IMR-90 (cell line): ENCODE measurements at regions not wholly inside any gene's neighbourhood (a gene's known extent, or its start where the extent isn't known, plus 50 kb on each side); places are given as distances from the start of the nearest gene placed in this dataset.

ENCODE experiments used
- ATAC-seq: fragments of 200-7000 bp; cut with Tn5 transposase; 2 replicates; pipeline ENCODE4 v1.9.1; 2020; ENCODE audit warnings: low read depth, mild to moderate bottlenecking, moderate library complexity
- BruUV-seq: library from RNA; stranded (reverse); fragments of 400-500 nt; replicated peaks from 2 replicates; lab custom pipeline; 2021; lab: Mats Ljungman, UMichigan
- CTCF ChIA-PET: fragments of 300-600 bp; formaldehyde crosslinking; extraction: SDS; loops from one replicate; lab custom pipeline; 2021; ENCODE audit warnings: antibody characterized with exemption; lab: Yijun Ruan, JAX
- POLR2A ChIA-PET: fragments of 300-600 bp; sonication (Branson Sonifier 250); formaldehyde crosslinking; loops from one replicate; lab custom pipeline; 2022; ENCODE audit warnings: antibody characterized with exemption; ENCODE audit not compliant: unreplicated experiment; lab: Charles Lee
- DNase-seq: peaks from one replicate; pipeline ENCODE4 v3.0.0; 2013
- H2AFZ ChIP-seq: replicated peaks from 2 replicates; pipeline ENCODE3; 2013; ENCODE audit warnings: low read length, mild to moderate bottlenecking; ENCODE audit not compliant: poor library complexity
- H2AK5ac ChIP-seq: 2 replicates; pipeline ENCODE4 v1.6.1; 2013; ENCODE audit warnings: low read depth, low read length, inconsistent platforms
- H2AK9ac ChIP-seq: replicated peaks from 2 replicates; pipeline ENCODE3; 2013; ENCODE audit warnings: mild to moderate bottlenecking, low read depth, low read length, moderate library complexity; ENCODE audit not compliant: poor library complexity
- H2BK120ac ChIP-seq: 2 replicates; pipeline ENCODE4 v1.6.1; 2013; ENCODE audit warnings: low read depth, low read length, inconsistent platforms
- H2BK15ac ChIP-seq: 3 replicates; pipeline ENCODE4 v1.6.1; 2013; ENCODE audit warnings: low read depth, low read length, inconsistent platforms
- H2BK20ac ChIP-seq: 2 replicates; pipeline ENCODE4 v1.6.1; 2013; ENCODE audit warnings: low read depth, mild to moderate bottlenecking, inconsistent platforms, low read length, moderate library complexity
- H2BK5ac ChIP-seq: 2 replicates; pipeline ENCODE4 v1.6.1; 2013; ENCODE audit warnings: mild to moderate bottlenecking, low read depth, low read length, inconsistent platforms; ENCODE audit not compliant: poor library complexity, severe bottlenecking
- H3K14ac ChIP-seq: replicated peaks from 2 replicates; pipeline ENCODE4 v1.6.1; 2013; ENCODE audit warnings: low read depth, low read length, inconsistent platforms
- H3K18ac ChIP-seq: 2 replicates; pipeline ENCODE4 v1.6.1; 2013; ENCODE audit warnings: low read depth, low read length, control low read depth
- H3K23ac ChIP-seq: 2 replicates; pipeline ENCODE4 v1.6.1; 2013; ENCODE audit warnings: low read depth, low read length, inconsistent platforms
- H3K27ac ChIP-seq: 2 replicates; pipeline ENCODE4 v1.5.1; 2013; ENCODE audit warnings: mild to moderate bottlenecking, control low read depth, low read length; ENCODE audit not compliant: insufficient read depth
- H3K27me3 ChIP-seq: 2 replicates; pipeline ENCODE4 v1.6.1; 2013; ENCODE audit warnings: low read length; ENCODE audit not compliant: control insufficient read depth, insufficient read depth
- H3K36me3 ChIP-seq: 2 replicates; pipeline ENCODE4 v1.6.1; 2013; ENCODE audit warnings: low read length, mixed read lengths; ENCODE audit not compliant: control insufficient read depth, insufficient read depth
- H3K4ac ChIP-seq: 2 replicates; pipeline ENCODE4 v1.6.1; 2013; ENCODE audit warnings: low read depth, low read length, inconsistent platforms
- H3K4me1 ChIP-seq: 2 replicates; pipeline ENCODE4 v1.6.1; 2013; ENCODE audit warnings: low read length, mixed read lengths; ENCODE audit not compliant: control insufficient read depth, insufficient read depth
- H3K4me2 ChIP-seq: 2 replicates; pipeline ENCODE4 v1.6.1; 2013; ENCODE audit warnings: low read depth, mild to moderate bottlenecking, control low read depth, low read length, moderate library complexity
- H3K4me3 ChIP-seq: 2 replicates; pipeline ENCODE4 v1.5.1; 2013; ENCODE audit warnings: low read depth, mild to moderate bottlenecking, control low read depth, low read length, moderate library complexity; ENCODE audit not compliant: insufficient read depth
- H3K56ac ChIP-seq: 2 replicates; pipeline ENCODE4 v1.6.1; 2013; ENCODE audit warnings: low read length, inconsistent platforms; ENCODE audit not compliant: insufficient read depth; ENCODE audit errors: extremely low read depth
- H3K79me1 ChIP-seq, 2 experiments: 2 replicates each; pipeline ENCODE4 v1.6.1; 2013; ENCODE audit warnings: low read length in 2 of 2, inconsistent platforms in 1 of 2, low read depth in 1 of 2
- H3K9ac ChIP-seq: 2 replicates; pipeline ENCODE4 v1.6.1; 2013; ENCODE audit warnings: low read depth, low read length, control low read depth
- H3K9me1 ChIP-seq: 2 replicates; pipeline ENCODE4 v1.6.1; 2013; ENCODE audit warnings: low read length, inconsistent platforms; ENCODE audit not compliant: insufficient read depth
- H3K9me3 ChIP-seq: 2 replicates; pipeline ENCODE4 v1.6.1; 2013; ENCODE audit warnings: low read length; ENCODE audit not compliant: control insufficient read depth, insufficient read depth
- H4K20me1 ChIP-seq: 2 replicates; pipeline ENCODE4 v1.6.1; 2013; ENCODE audit warnings: low read length, inconsistent platforms; ENCODE audit not compliant: insufficient read depth
- H4K5ac ChIP-seq: 2 replicates; pipeline ENCODE4 v1.6.1; 2013; ENCODE audit warnings: mild to moderate bottlenecking, low read depth, low read length, control low read depth
- H4K8ac ChIP-seq, 2 experiments: 2 replicates each; pipeline ENCODE4 v1.6.1; 2013; ENCODE audit warnings: low read depth in 2 of 2, low read length in 2 of 2, control low read depth in 1 of 2, inconsistent platforms in 1 of 2
- H4K91ac ChIP-seq: 2 replicates; pipeline ENCODE4 v1.6.1; 2013; ENCODE audit warnings: low read depth, low read length, inconsistent platforms; ENCODE audit not compliant: insufficient read depth
- FOS ChIP-seq: fragments of 150-350 bp; IDR thresholded peaks from 2 replicates; pipeline ENCODE4 v1.6.1; 2016; ENCODE audit warnings: low read depth, low read length
- RFX5 ChIP-seq: IDR thresholded peaks from 2 replicates; pipeline ENCODE4 v1.8.0; 2012; ENCODE audit warnings: low read depth, mild to moderate bottlenecking, low read length, moderate library complexity
- WGBS, 2 experiments: methylation state at CpG; one replicate each; pipeline versions ENCODE4 v1.1.5 to v1.1.7; 2013; ENCODE audit warnings: missing lambda C conversion rate in 2 of 2; ENCODE audit not compliant: insufficient read length in 1 of 2; ENCODE audit errors: extremely low coverage in 2 of 2; 5-methylcytosine and 5-hydroxymethylcytosine counted together
- dilution Hi-C: fragments of 300-500 bp; cut with HindIII; formaldehyde crosslinking; loops from one replicate; pipeline ENCODE4 v1.14.3; 2018; ENCODE audit warnings: low sequenced_read_pairs; ENCODE audit not compliant: unreplicated experiment
- in situ Hi-C: fragments of 300-500 bp; cut with MboI; formaldehyde crosslinking; loops from 3 replicates; pipeline ENCODE4 v1.14.3; 2019; ENCODE audit warnings: low sequenced_read_pairs, inconsistent platforms, mixed read lengths
- intact Hi-C: fragments of 100-400 bp; cut with micrococcal nuclease; formaldehyde crosslinking; loops from 2 replicates; pipeline ENCODE4 v1.10.0; 2022

- H4K5ac ChIP-seq, result no peak overlapping the region
- no peak for DNase-seq
- no peak overlapping the region for H3K4ac ChIP-seq
- H2AK5ac ChIP-seq, result no peak overlapping the region
- ChIA-PET POLR2A (no interaction called here), CTCF (no interaction called here)
- H4K20me1 ChIP-seq, result no peaks in the 10 kb centered on the region
- WGBS, 2 experiments, result no CpG with 5 or more reads among the region's 9 CpGs
- H3K9me1 ChIP-seq, result no peaks in the 10 kb centered on the region
- H2AFZ ChIP-seq, result no peak overlapping the region
- no peak overlapping the region for H3K4me3 ChIP-seq
- no peak overlapping the region for H3K27ac ChIP-seq
- H3K4me1 ChIP-seq, result no peaks in the 10 kb centered on the region
- intact Hi-C loops (no loop called here), dilution Hi-C loops (no loop called here), in situ Hi-C loops (no loop called here)
- no peak overlapping the region for H4K91ac ChIP-seq
- no peak overlapping the region for H3K14ac ChIP-seq
- no peaks in the 10 kb centered on the region for H3K27me3 ChIP-seq
- TF ChIP-seq FOS (no peak), RFX5 (no peak)
- H3K9ac ChIP-seq, result no peak overlapping the region
- H3K23ac ChIP-seq, result no peak overlapping the region
- no peaks in the 10 kb centered on the region for H3K36me3 ChIP-seq
- H2BK20ac ChIP-seq, result no peak overlapping the region
- H3K18ac ChIP-seq, result no peak overlapping the region
- H2BK5ac ChIP-seq, result no peak overlapping the region
- no peak for ATAC-seq
- H4K8ac ChIP-seq, result no peak overlapping the region
- no peak overlapping the region for H2BK15ac ChIP-seq
- BruUV-seq, result no TSS peak
- H3K9me3 ChIP-seq, result peaks cover 5% of the 10 kb centered on the region; the same call in 1 of the 2 replicates
- H3K79me1 ChIP-seq, result no peaks in the 10 kb centered on the region
- no peak overlapping the region for H2AK9ac ChIP-seq
- H3K56ac ChIP-seq, result no peak overlapping the region
- no peak overlapping the region for H2BK120ac ChIP-seq
- H3K4me2 ChIP-seq, result no peak overlapping the region
Observed at GRCh38 chr16:26727848-26728247, 338.9 kb upstream of the C16orf82 start.
